ENCODE measurements at regions not wholly inside any gene's neighbourhood (a gene's known extent, or its start where the extent isn't known, plus 50 kb on each side); places are given as distances from the start of the nearest gene placed in this dataset.
A peak's percentile ranks its signal among the peaks of the same experiment; 100 is the strongest.

GRCh38 chr6:139871803-139872510 lies 497.5 kb upstream of the CITED2 start:
- Mint-ChIP-seq H3K36me3 (ENCODE audit: unreplicated experiment) (no peaks in the 10 kb centered on the region), H3K27ac (ENCODE audit: unreplicated experiment) (peak overlapping the region; percentile 17), H3K4me1 (ENCODE audit: unreplicated experiment) (peaks cover 32% of the 10 kb centered on the region), H3K4me3 (ENCODE audit: unreplicated experiment) (no peak overlapping the region), H3K27me3 (ENCODE audit: unreplicated experiment) (no peaks in the 10 kb centered on the region), H3K9me3 (ENCODE audit: unreplicated experiment) (no peaks in the 10 kb centered on the region)
- no peak for DNase-seq (ENCODE audit: extremely low spot score, unreplicated experiment)
- no peak for TF ChIP-seq CTCF (IDR thresholded peaks at IDR 0.05)

DNA sequence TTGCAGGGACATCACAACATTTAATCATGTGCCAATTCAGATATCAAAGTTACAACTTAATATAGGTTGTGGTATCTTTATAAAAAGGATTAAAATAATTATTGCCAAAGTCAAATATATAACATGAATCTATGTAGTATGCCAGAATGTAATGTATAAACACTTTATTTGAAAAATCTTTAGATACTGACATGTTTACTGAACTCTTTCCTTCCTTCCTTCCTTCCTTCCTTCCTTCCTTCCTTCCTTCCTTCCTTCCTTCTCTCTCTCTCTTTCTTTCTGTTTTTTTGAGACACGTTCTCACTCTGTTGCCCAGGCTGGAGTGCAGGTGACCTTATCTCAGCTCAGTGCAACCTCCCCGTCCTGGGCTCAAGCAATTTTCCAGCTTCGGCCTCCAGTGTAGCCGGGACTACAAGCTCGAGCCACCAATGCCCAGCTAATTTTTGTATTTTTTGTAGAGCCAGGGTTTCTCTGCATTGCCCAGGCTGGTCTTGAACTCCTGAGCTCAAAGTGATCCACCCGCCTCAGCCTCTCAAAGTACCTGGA lies 496.8 kb upstream of the CITED2 start:
- H3K36me3 Mint-ChIP-seq (ENCODE audit: unreplicated experiment), result no peaks in the 10 kb centered on the region
- TF ChIP-seq CTCF (IDR thresholded peaks at IDR 0.05), result no peak

GRCh38 chr6:139868576-139868975 lies 494.1 kb upstream of the CITED2 start:
- no peak for DNase-seq (ENCODE audit: extremely low spot score, unreplicated experiment)
- Mint-ChIP-seq H3K4me1 (ENCODE audit: unreplicated experiment) (peaks cover 32% of the 10 kb centered on the region), H3K27me3 (ENCODE audit: unreplicated experiment) (no peaks in the 10 kb centered on the region), H3K4me3 (ENCODE audit: unreplicated experiment) (no peak overlapping the region), H3K27ac (ENCODE audit: unreplicated experiment) (no peak overlapping the region), H3K9me3 (ENCODE audit: unreplicated experiment) (no peaks in the 10 kb centered on the region), H3K36me3 (ENCODE audit: unreplicated experiment) (no peaks in the 10 kb centered on the region)
- no peak for TF ChIP-seq CTCF (IDR thresholded peaks at IDR 0.05)

More for the DNA sequence above, 496.8 kb upstream of the CITED2 start:
- no peak for DNase-seq (ENCODE audit: extremely low spot score, unreplicated experiment)
- no peaks in the 10 kb centered on the region for H3K27me3 Mint-ChIP-seq (ENCODE audit: unreplicated experiment)
- H3K27ac Mint-ChIP-seq (ENCODE audit: unreplicated experiment), result no peak overlapping the region
- no peak overlapping the region for H3K4me3 Mint-ChIP-seq (ENCODE audit: unreplicated experiment)
- H3K4me1 Mint-ChIP-seq (ENCODE audit: unreplicated experiment), result peaks cover 32% of the 10 kb centered on the region
- H3K9me3 Mint-ChIP-seq (ENCODE audit: unreplicated experiment), result no peaks in the 10 kb centered on the region

GRCh38 chr6:139863964-139864363 lies 489.5 kb upstream of the CITED2 start:
- no peaks in the 10 kb centered on the region for H3K9me3 Mint-ChIP-seq (ENCODE audit: unreplicated experiment)
- H3K4me3 Mint-ChIP-seq (ENCODE audit: unreplicated experiment), result no peak overlapping the region
- TF ChIP-seq CTCF (IDR thresholded peaks at IDR 0.05), result no peak
- H3K27ac Mint-ChIP-seq (ENCODE audit: unreplicated experiment), result no peak overlapping the region
- DNase-seq (ENCODE audit: extremely low spot score, unreplicated experiment), result no peak
- no peaks in the 10 kb centered on the region for H3K27me3 Mint-ChIP-seq (ENCODE audit: unreplicated experiment)
- no peaks in the 10 kb centered on the region for H3K36me3 Mint-ChIP-seq (ENCODE audit: unreplicated experiment)
- peaks cover 19% of the 10 kb centered on the region for H3K4me1 Mint-ChIP-seq (ENCODE audit: unreplicated experiment)

GRCh38 chr6:139863346-139863745 lies 488.9 kb upstream of the CITED2 start:
- Mint-ChIP-seq H3K4me1 (ENCODE audit: unreplicated experiment) (peaks cover 13% of the 10 kb centered on the region), H3K27me3 (ENCODE audit: unreplicated experiment) (no peaks in the 10 kb centered on the region), H3K9me3 (ENCODE audit: unreplicated experiment) (no peaks in the 10 kb centered on the region), H3K36me3 (ENCODE audit: unreplicated experiment) (no peaks in the 10 kb centered on the region), H3K4me3 (ENCODE audit: unreplicated experiment) (no peak overlapping the region), H3K27ac (ENCODE audit: unreplicated experiment) (peak overlapping the region; percentile 45)
- no peak for TF ChIP-seq CTCF (IDR thresholded peaks at IDR 0.05)
- DNase-seq (ENCODE audit: extremely low spot score, unreplicated experiment), result no peak

Data from osteocyte (in vitro differentiated cells).